ENCODE measurements at regions not wholly inside any gene's neighbourhood (a gene's known extent, or its start where the extent isn't known, plus 50 kb on each side); places are given as distances from the start of the nearest gene placed in this dataset.
A peak's percentile ranks its signal among the peaks of the same experiment; 100 is the strongest.

GRCh38 chr2:67668538-67668937 lies 271.4 kb downstream of the ETAA1 start:
- DNase-seq, result no peak
- Mint-ChIP-seq H3K4me3 (no peak overlapping the region), H3K36me3 (ENCODE audit: low read depth) (no peaks in the 10 kb centered on the region), H3K27ac (no peak overlapping the region), H3K4me1 (no peaks in the 10 kb centered on the region), H3K9me3 (ENCODE audit: low read depth) (no peaks in the 10 kb centered on the region), H3K27me3 (peaks cover 3% of the 10 kb centered on the region)
- CTCF ChIA-PET, result no interaction called here
- intact Hi-C loops (cut with DNase I, micrococcal nuclease), result no loop called here
- POLR2A ChIA-PET, result no interaction called here
- ATAC-seq, result no peak

GRCh38 chr2:67669168-67669567 lies 272.0 kb downstream of the ETAA1 start:
- ChIA-PET POLR2A (no interaction called here), CTCF (interaction anchor here (0.6 kb wide), 1 partner anchor 860 kb away, joined by 4 read pairs; no protein-coding TSS in a partner anchor)
- ATAC-seq (no peak), DNase-seq (no peak)
- no peak overlapping the region for H3K4me3 Mint-ChIP-seq
- no peaks in the 10 kb centered on the region for H3K36me3 Mint-ChIP-seq (ENCODE audit: low read depth)
- peaks cover 3% of the 10 kb centered on the region for H3K27me3 Mint-ChIP-seq
- H3K27ac Mint-ChIP-seq, result no peak overlapping the region
- intact Hi-C loops (cut with DNase I, micrococcal nuclease), result no loop called here
- no peaks in the 10 kb centered on the region for H3K4me1 Mint-ChIP-seq
- no peaks in the 10 kb centered on the region for H3K9me3 Mint-ChIP-seq (ENCODE audit: low read depth)

GRCh38 chr2:67669766-67670165 lies 272.6 kb downstream of the ETAA1 start:
- Mint-ChIP-seq H3K27ac (no peak overlapping the region), H3K9me3 (ENCODE audit: low read depth) (no peaks in the 10 kb centered on the region), H3K4me1 (no peaks in the 10 kb centered on the region), H3K4me3 (no peak overlapping the region), H3K27me3 (peaks cover 3% of the 10 kb centered on the region), H3K36me3 (ENCODE audit: low read depth) (no peaks in the 10 kb centered on the region)
- no peak for ATAC-seq
- intact Hi-C loops (cut with DNase I, micrococcal nuclease), result no loop called here
- POLR2A ChIA-PET, result no interaction called here
- CTCF ChIA-PET, result interaction anchor here (0.6 kb wide), 1 partner anchor 860 kb away, joined by 4 read pairs; no protein-coding TSS in a partner anchor
- DNase-seq, result no peak

- CTCF ChIA-PET, result interaction anchor here (0.6 kb wide), 1 partner anchor 9 kb away, joined by 3 read pairs; no protein-coding TSS in a partner anchor
- Mint-ChIP-seq H3K27ac (no peak overlapping the region), H3K4me1 (no peaks in the 10 kb centered on the region), H3K27me3 (peaks cover 1% of the 10 kb centered on the region), H3K9me3 (ENCODE audit: low read depth) (no peaks in the 10 kb centered on the region), H3K36me3 (ENCODE audit: low read depth) (no peaks in the 10 kb centered on the region), H3K4me3 (no peak overlapping the region)
- intact Hi-C loops (cut with DNase I, micrococcal nuclease), result no loop called here
- POLR2A ChIA-PET, result no interaction called here
- DNase-seq (no peak), ATAC-seq (no peak)
Measured at GRCh38 chr2:67670747-67671183, 273.6 kb downstream of the ETAA1 start.

- H3K27me3 Mint-ChIP-seq, result peaks cover 1% of the 10 kb centered on the region
- ATAC-seq, result no peak
- no peak overlapping the region for H3K27ac Mint-ChIP-seq
- no peaks in the 10 kb centered on the region for H3K4me1 Mint-ChIP-seq
- no peaks in the 10 kb centered on the region for H3K36me3 Mint-ChIP-seq (ENCODE audit: low read depth)
- H3K9me3 Mint-ChIP-seq (ENCODE audit: low read depth), result no peaks in the 10 kb centered on the region
- H3K4me3 Mint-ChIP-seq, result no peak overlapping the region
- intact Hi-C loops (cut with DNase I, micrococcal nuclease), result no loop called here
- no peak for DNase-seq
- CTCF ChIA-PET, result no interaction called here
- POLR2A ChIA-PET, result no interaction called here
Measured at GRCh38 chr2:67671464-67672450, 274.6 kb downstream of the ETAA1 start.

GRCh38 chr2:67674668-67675067 lies 277.5 kb downstream of the ETAA1 start:
- no peaks in the 10 kb centered on the region for H3K4me1 Mint-ChIP-seq
- H3K27ac Mint-ChIP-seq, result no peak overlapping the region
- CTCF ChIA-PET, result no interaction called here
- POLR2A ChIA-PET, result no interaction called here
- DNase-seq (no peak), ATAC-seq (no peak)
- intact Hi-C loops (cut with DNase I, micrococcal nuclease), result no loop called here
- no peaks in the 10 kb centered on the region for H3K9me3 Mint-ChIP-seq (ENCODE audit: low read depth)
- H3K27me3 Mint-ChIP-seq, result no peaks in the 10 kb centered on the region
- no peak overlapping the region for H3K4me3 Mint-ChIP-seq
- H3K36me3 Mint-ChIP-seq (ENCODE audit: low read depth), result no peaks in the 10 kb centered on the region

GRCh38 chr2:67684991-67685390 lies 287.9 kb downstream of the ETAA1 start:
- Mint-ChIP-seq H3K9me3 (ENCODE audit: low read depth) (no peaks in the 10 kb centered on the region), H3K27ac (no peak overlapping the region), H3K4me3 (no peak overlapping the region), H3K27me3 (peaks cover 3% of the 10 kb centered on the region), H3K4me1 (no peaks in the 10 kb centered on the region), H3K36me3 (ENCODE audit: low read depth) (no peaks in the 10 kb centered on the region)
- ChIA-PET CTCF (no interaction called here), POLR2A (no interaction called here)
- DNase-seq, result no peak
- no peak for ATAC-seq
- intact Hi-C loops (cut with DNase I, micrococcal nuclease), result no loop called here

- intact Hi-C loops (cut with DNase I, micrococcal nuclease), result no loop called here
- Mint-ChIP-seq H3K9me3 (ENCODE audit: low read depth) (no peaks in the 10 kb centered on the region), H3K4me3 (no peak overlapping the region), H3K4me1 (no peaks in the 10 kb centered on the region), H3K27me3 (peaks cover 3% of the 10 kb centered on the region), H3K36me3 (ENCODE audit: low read depth) (no peaks in the 10 kb centered on the region), H3K27ac (no peak overlapping the region)
- no peak for ATAC-seq
- CTCF ChIA-PET, result no interaction called here
- POLR2A ChIA-PET, result no interaction called here
- DNase-seq, result no peak
Measured at GRCh38 chr2:67686254-67686653, 289.1 kb downstream of the ETAA1 start.

GRCh38 chr2:67689186-67689585 lies 292.1 kb downstream of the ETAA1 start:
- no peak overlapping the region for H3K4me3 Mint-ChIP-seq
- intact Hi-C loops (cut with DNase I, micrococcal nuclease), result no loop called here
- peaks cover 3% of the 10 kb centered on the region for H3K27me3 Mint-ChIP-seq
- no peaks in the 10 kb centered on the region for H3K4me1 Mint-ChIP-seq
- H3K27ac Mint-ChIP-seq, result no peak overlapping the region
- no peaks in the 10 kb centered on the region for H3K9me3 Mint-ChIP-seq (ENCODE audit: low read depth)
- ChIA-PET CTCF (no interaction called here), POLR2A (no interaction called here)
- no peak for DNase-seq
- ATAC-seq, result no peak
- no peaks in the 10 kb centered on the region for H3K36me3 Mint-ChIP-seq (ENCODE audit: low read depth)

GRCh38 chr2:67689651-67690050 lies 292.5 kb downstream of the ETAA1 start:
- DNase-seq, result no peak
- Mint-ChIP-seq H3K27me3 (peaks cover 3% of the 10 kb centered on the region), H3K4me3 (no peak overlapping the region), H3K9me3 (ENCODE audit: low read depth) (no peaks in the 10 kb centered on the region), H3K27ac (no peak overlapping the region), H3K4me1 (no peaks in the 10 kb centered on the region), H3K36me3 (ENCODE audit: low read depth) (no peaks in the 10 kb centered on the region)
- ATAC-seq, result no peak
- POLR2A ChIA-PET, result no interaction called here
- CTCF ChIA-PET, result no interaction called here
- intact Hi-C loops (cut with DNase I, micrococcal nuclease), result no loop called here

GRCh38 chr2:67694445-67694844 lies 297.3 kb downstream of the ETAA1 start:
- intact Hi-C loops (cut with DNase I, micrococcal nuclease), result no loop called here
- ChIA-PET POLR2A (no interaction called here), CTCF (interaction anchor here (0.7 kb wide), 1 partner anchor 201 kb away, joined by 4 read pairs; no protein-coding TSS in a partner anchor)
- Mint-ChIP-seq H3K4me3 (no peak overlapping the region), H3K9me3 (ENCODE audit: low read depth) (no peaks in the 10 kb centered on the region), H3K27ac (no peak overlapping the region), H3K27me3 (no peaks in the 10 kb centered on the region), H3K36me3 (ENCODE audit: low read depth) (no peaks in the 10 kb centered on the region), H3K4me1 (no peaks in the 10 kb centered on the region)
- DNase-seq (peak; percentile 7), ATAC-seq (no peak)

GRCh38 chr2:67701011-67701410 lies 303.9 kb downstream of the ETAA1 start:
- ATAC-seq, result no peak
- ChIA-PET POLR2A (no interaction called here), CTCF (no interaction called here)
- H3K9me3 Mint-ChIP-seq (ENCODE audit: low read depth), result peaks cover 3% of the 10 kb centered on the region
- H3K36me3 Mint-ChIP-seq (ENCODE audit: low read depth), result no peaks in the 10 kb centered on the region
- DNase-seq, result no peak
- no peaks in the 10 kb centered on the region for H3K27me3 Mint-ChIP-seq
- H3K27ac Mint-ChIP-seq, result no peak overlapping the region
- intact Hi-C loops (cut with DNase I, micrococcal nuclease), result no loop called here
- no peak overlapping the region for H3K4me3 Mint-ChIP-seq
- H3K4me1 Mint-ChIP-seq, result no peaks in the 10 kb centered on the region

Data from activated CD4-positive, alpha-beta T cell treated with anti-CD3 and anti-CD28 coated beads for 36 hours (primary cell).